ENCODE measurements at regions not wholly inside any gene's neighbourhood (a gene's known extent, or its start where the extent isn't known, plus 50 kb on each side); places are given as distances from the start of the nearest gene placed in this dataset.

DNA sequence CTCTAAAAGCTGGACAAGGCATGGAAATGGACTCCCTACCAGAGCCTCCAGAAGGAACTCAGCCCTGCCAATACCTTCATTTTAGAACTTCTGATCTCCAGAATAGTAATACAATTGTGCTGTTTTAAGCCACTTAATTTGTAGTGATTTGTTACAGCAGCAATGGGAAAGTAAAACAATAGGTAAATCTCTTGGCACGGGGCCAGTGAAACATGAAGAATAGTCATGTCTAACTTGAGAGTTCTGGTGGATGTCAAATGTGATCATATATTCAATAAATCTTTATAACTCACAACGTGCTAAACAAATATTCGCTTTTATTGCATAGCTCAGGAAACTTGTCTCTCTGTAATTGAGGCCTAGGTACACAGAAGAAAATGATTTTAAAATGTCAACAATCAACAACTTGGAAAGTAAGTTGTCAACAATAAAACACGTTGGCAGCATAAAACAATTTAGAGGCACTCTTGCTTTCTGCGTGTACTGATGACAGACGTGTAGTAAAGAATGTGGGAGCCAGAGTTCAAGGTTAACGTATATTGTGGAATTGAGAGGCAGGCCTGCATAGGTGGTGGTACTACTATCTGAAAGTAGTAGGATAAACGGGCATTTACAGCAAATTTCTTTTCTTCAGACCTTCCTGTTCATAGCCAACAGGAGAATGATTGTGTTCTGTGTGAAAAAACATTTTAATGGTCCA lies 140.5 kb upstream of the OPRM1 start:
- no peaks in the 10 kb centered on the region for H3K4me1 Mint-ChIP-seq
- no peaks in the 10 kb centered on the region for H3K9me3 ChIP-seq (ENCODE audit: control insufficient read depth in 2 of 3, low read length in 3 of 3)
- no peaks in the 10 kb centered on the region for H3K36me3 ChIP-seq (ENCODE audit: control insufficient read depth in 2 of 3, insufficient read depth in 3 of 3, low read length in 3 of 3)
- ATAC-seq (no peak), DNase-seq (no peak)
- no peak overlapping the region for H3K4me3 ChIP-seq (ENCODE audit: low read length)
- ChIA-PET POLR2A (no interaction called here), CTCF (no interaction called here)
- no peak overlapping the region for H3K27ac Mint-ChIP-seq
- no peaks in the 10 kb centered on the region for H3K27me3 ChIP-seq (ENCODE audit: control insufficient read depth in 2 of 2, insufficient read depth in 2 of 2, low read length in 2 of 2)
- intact Hi-C loops (cut with micrococcal nuclease): no loop called here
- peaks cover 0 to 10% (median 5%) of the 10 kb centered on the region in 5 donors for H3K27me3 Mint-ChIP-seq
- H3K27ac ChIP-seq (ENCODE audit: low read depth, low read length): no peak overlapping the region
- peaks cover 0 to 9% (median 0%) of the 10 kb centered on the region in 11 donors for H3K9me3 Mint-ChIP-seq
- no peaks in the 10 kb centered on the region for H3K4me1 ChIP-seq (ENCODE audit: control insufficient read depth in 2 of 2, insufficient read depth in 2 of 2, low read length in 2 of 2)
- H3K36me3 Mint-ChIP-seq: no peaks in the 10 kb centered on the region
- no peak overlapping the region for H3K4me3 Mint-ChIP-seq

GRCh38 chr6:153882411-153882810 lies 156.6 kb upstream of the OPRM1 start:
- no peaks in the 10 kb centered on the region for H3K27me3 ChIP-seq (ENCODE audit: control insufficient read depth in 2 of 2, insufficient read depth in 2 of 2, low read length in 2 of 2)
- H3K36me3 ChIP-seq (ENCODE audit: control insufficient read depth in 2 of 3, insufficient read depth in 3 of 3, low read length in 3 of 3): no peaks in the 10 kb centered on the region
- no peak overlapping the region for H3K4me3 ChIP-seq (ENCODE audit: low read length)
- no peaks in the 10 kb centered on the region for H3K4me1 ChIP-seq (ENCODE audit: control insufficient read depth in 2 of 2, insufficient read depth in 2 of 2, low read length in 2 of 2)
- H3K27ac ChIP-seq (ENCODE audit: low read depth, low read length): no peak overlapping the region
- H3K27me3 Mint-ChIP-seq: peaks cover 0 to 11% (median 4%) of the 10 kb centered on the region in 5 donors
- no peaks in the 10 kb centered on the region for H3K9me3 ChIP-seq (ENCODE audit: control insufficient read depth in 2 of 3, low read length in 3 of 3)
- no peaks in the 10 kb centered on the region for H3K36me3 Mint-ChIP-seq
- CTCF ChIA-PET: no interaction called here
- H3K27ac Mint-ChIP-seq: no peak overlapping the region
- intact Hi-C loops (cut with micrococcal nuclease): no loop called here
- no peak for ATAC-seq
- H3K4me3 Mint-ChIP-seq: no peak overlapping the region
- POLR2A ChIA-PET: no interaction called here
- DNase-seq: no peak
- no peaks in the 10 kb centered on the region for H3K4me1 Mint-ChIP-seq
- H3K9me3 Mint-ChIP-seq: peaks cover 0 to 15% (median 4%) of the 10 kb centered on the region in 11 donors

DNA sequence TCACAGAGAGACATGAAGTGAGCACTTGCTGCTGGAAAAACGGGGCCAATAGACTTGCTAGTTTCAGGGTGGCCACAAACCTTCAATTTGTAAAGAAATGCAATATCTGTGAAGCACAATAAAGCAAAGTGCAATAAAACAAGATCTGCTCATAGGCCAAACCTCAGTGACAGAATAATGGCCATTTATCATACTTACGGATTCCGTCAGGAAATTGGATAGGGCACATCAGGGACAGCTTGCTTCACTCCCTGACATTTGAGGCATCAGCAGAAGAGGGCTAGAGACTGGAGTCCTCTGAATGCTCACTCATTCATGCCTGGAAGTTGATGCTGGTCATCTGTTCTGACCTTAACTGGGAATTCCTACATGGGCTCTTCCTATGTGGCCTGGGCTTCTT lies 165.5 kb upstream of the OPRM1 start:
- intact Hi-C loops (cut with micrococcal nuclease): no loop called here
- Histone ChIP-seq H3K4me3 (ENCODE audit: low read length) (no peak overlapping the region), H3K27ac (ENCODE audit: low read depth, low read length) (no peak overlapping the region), H3K9me3 (ENCODE audit: control insufficient read depth in 2 of 3, low read length in 3 of 3) (no peaks in the 10 kb centered on the region), H3K36me3 (ENCODE audit: control insufficient read depth in 2 of 3, insufficient read depth in 3 of 3, low read length in 3 of 3) (no peaks in the 10 kb centered on the region), H3K4me1 (ENCODE audit: control insufficient read depth in 2 of 2, insufficient read depth in 2 of 2, low read length in 2 of 2) (no peaks in the 10 kb centered on the region), H3K27me3 (ENCODE audit: control insufficient read depth in 2 of 2, insufficient read depth in 2 of 2, low read length in 2 of 2) (no peaks in the 10 kb centered on the region)
- Mint-ChIP-seq H3K4me3 (no peak overlapping the region), H3K27ac (no peak overlapping the region), H3K4me1 (no peaks in the 10 kb centered on the region), H3K36me3 (no peaks in the 10 kb centered on the region), H3K27me3 (peaks cover 0 to 5% (median 3%) of the 10 kb centered on the region in 5 donors), H3K9me3 (peaks cover 0 to 12% (median 4%) of the 10 kb centered on the region in 11 donors)
- ChIA-PET POLR2A (no interaction called here), CTCF (no interaction called here)
- DNase-seq: no peak
- ATAC-seq: no peak

GRCh38 chr6:153872946-153873345 lies 166.1 kb upstream of the OPRM1 start:
- intact Hi-C loops (cut with micrococcal nuclease): no loop called here
- H3K27me3 ChIP-seq (ENCODE audit: control insufficient read depth in 2 of 2, insufficient read depth in 2 of 2, low read length in 2 of 2): no peaks in the 10 kb centered on the region
- H3K27ac Mint-ChIP-seq: no peak overlapping the region
- H3K36me3 ChIP-seq (ENCODE audit: control insufficient read depth in 2 of 3, insufficient read depth in 3 of 3, low read length in 3 of 3): no peaks in the 10 kb centered on the region
- ATAC-seq: no peak
- no peaks in the 10 kb centered on the region for H3K36me3 Mint-ChIP-seq
- H3K9me3 Mint-ChIP-seq: peaks cover 0 to 18% (median 4%) of the 10 kb centered on the region in 11 donors
- no peak overlapping the region for H3K4me3 Mint-ChIP-seq
- no peaks in the 10 kb centered on the region for H3K4me1 ChIP-seq (ENCODE audit: control insufficient read depth in 2 of 2, insufficient read depth in 2 of 2, low read length in 2 of 2)
- no peak overlapping the region for H3K27ac ChIP-seq (ENCODE audit: low read depth, low read length)
- no peaks in the 10 kb centered on the region for H3K9me3 ChIP-seq (ENCODE audit: control insufficient read depth in 2 of 3, low read length in 3 of 3)
- H3K4me3 ChIP-seq (ENCODE audit: low read length): no peak overlapping the region
- H3K27me3 Mint-ChIP-seq: peaks cover 0 to 5% (median 3%) of the 10 kb centered on the region in 5 donors
- DNase-seq: no peak
- CTCF ChIA-PET: no interaction called here
- POLR2A ChIA-PET: no interaction called here
- no peaks in the 10 kb centered on the region for H3K4me1 Mint-ChIP-seq

GRCh38 chr6:153862927-153863326 lies 176.1 kb upstream of the OPRM1 start:
- H3K4me3 ChIP-seq (ENCODE audit: low read length): no peak overlapping the region
- ChIA-PET POLR2A (no interaction called here), CTCF (no interaction called here)
- Mint-ChIP-seq H3K4me1 (no peaks in the 10 kb centered on the region), H3K27ac (no peak overlapping the region), H3K4me3 (no peak overlapping the region), H3K36me3 (no peaks in the 10 kb centered on the region), H3K27me3 (peaks cover 0 to 13% (median 6%) of the 10 kb centered on the region in 5 donors), H3K9me3 (peaks cover 0 to 11% (median 3%) of the 10 kb centered on the region in 11 donors)
- DNase-seq: no peak
- no peaks in the 10 kb centered on the region for H3K9me3 ChIP-seq (ENCODE audit: control insufficient read depth in 2 of 3, low read length in 3 of 3)
- no peak for ATAC-seq
- H3K36me3 ChIP-seq (ENCODE audit: control insufficient read depth in 2 of 3, insufficient read depth in 3 of 3, low read length in 3 of 3): no peaks in the 10 kb centered on the region
- H3K4me1 ChIP-seq (ENCODE audit: control insufficient read depth in 2 of 2, insufficient read depth in 2 of 2, low read length in 2 of 2): no peaks in the 10 kb centered on the region
- H3K27me3 ChIP-seq (ENCODE audit: control insufficient read depth in 2 of 2, insufficient read depth in 2 of 2, low read length in 2 of 2): no peaks in the 10 kb centered on the region
- no peak overlapping the region for H3K27ac ChIP-seq (ENCODE audit: low read depth, low read length)
- intact Hi-C loops (cut with micrococcal nuclease): no loop called here

GRCh38 chr6:153862139-153862538 lies 176.9 kb upstream of the OPRM1 start:
- Mint-ChIP-seq H3K27ac (no peak overlapping the region), H3K9me3 (peaks cover 0 to 9% (median 2%) of the 10 kb centered on the region in 11 donors), H3K4me1 (no peaks in the 10 kb centered on the region), H3K36me3 (no peaks in the 10 kb centered on the region), H3K4me3 (no peak overlapping the region), H3K27me3 (peaks cover 0 to 13% (median 6%) of the 10 kb centered on the region in 5 donors)
- H3K36me3 ChIP-seq (ENCODE audit: control insufficient read depth in 2 of 3, insufficient read depth in 3 of 3, low read length in 3 of 3): no peaks in the 10 kb centered on the region
- no peak overlapping the region for H3K4me3 ChIP-seq (ENCODE audit: low read length)
- no peak for ATAC-seq
- H3K9me3 ChIP-seq (ENCODE audit: control insufficient read depth in 2 of 3, low read length in 3 of 3): no peaks in the 10 kb centered on the region
- no peak overlapping the region for H3K27ac ChIP-seq (ENCODE audit: low read depth, low read length)
- DNase-seq: no peak
- POLR2A ChIA-PET: no interaction called here
- intact Hi-C loops (cut with micrococcal nuclease): no loop called here
- no peaks in the 10 kb centered on the region for H3K4me1 ChIP-seq (ENCODE audit: control insufficient read depth in 2 of 2, insufficient read depth in 2 of 2, low read length in 2 of 2)
- H3K27me3 ChIP-seq (ENCODE audit: control insufficient read depth in 2 of 2, insufficient read depth in 2 of 2, low read length in 2 of 2): no peaks in the 10 kb centered on the region
- CTCF ChIA-PET: no interaction called here

- intact Hi-C loops (cut with micrococcal nuclease): no loop called here
- CTCF ChIA-PET: no interaction called here
- H3K9me3 Mint-ChIP-seq: peaks cover 0 to 6% (median 2%) of the 10 kb centered on the region in 11 donors
- no peaks in the 10 kb centered on the region for H3K36me3 Mint-ChIP-seq
- ATAC-seq (no peak), DNase-seq (no peak)
- no peak overlapping the region for H3K27ac ChIP-seq (ENCODE audit: low read depth, low read length)
- H3K36me3 ChIP-seq (ENCODE audit: control insufficient read depth in 2 of 3, insufficient read depth in 3 of 3, low read length in 3 of 3): no peaks in the 10 kb centered on the region
- H3K27me3 ChIP-seq (ENCODE audit: control insufficient read depth in 2 of 2, insufficient read depth in 2 of 2, low read length in 2 of 2): no peaks in the 10 kb centered on the region
- H3K4me1 Mint-ChIP-seq: no peaks in the 10 kb centered on the region
- H3K4me3 Mint-ChIP-seq: no peak overlapping the region
- H3K4me1 ChIP-seq (ENCODE audit: control insufficient read depth in 2 of 2, insufficient read depth in 2 of 2, low read length in 2 of 2): no peaks in the 10 kb centered on the region
- POLR2A ChIA-PET: no interaction called here
- no peaks in the 10 kb centered on the region for H3K9me3 ChIP-seq (ENCODE audit: control insufficient read depth in 2 of 3, low read length in 3 of 3)
- no peak overlapping the region for H3K27ac Mint-ChIP-seq
- no peak overlapping the region for H3K4me3 ChIP-seq (ENCODE audit: low read length)
- peaks cover 0 to 7% (median 6%) of the 10 kb centered on the region in 5 donors for H3K27me3 Mint-ChIP-seq
Observed at GRCh38 chr6:153858529-153858928, 180.5 kb upstream of the OPRM1 start.

All from naive thymus-derived CD4-positive, alpha-beta T cell (primary cell).